Astrocyte (in vitro differentiated cells and primary cell): ENCODE measurements at regions not wholly inside any gene's neighbourhood (a gene's known extent, or its start where the extent isn't known, plus 50 kb on each side); places are given as distances from the start of the nearest gene placed in this dataset.

ENCODE experiments used
- DNase-seq: peaks from one replicate; pipeline ENCODE4 v3.0.0-alpha.2; 2010; ENCODE audit warnings: low read depth
- FAIRE-seq: peaks from 2 replicates; lab custom pipeline; 2011; peaks lifted over from hg19 to GRCh38; lab: Jason Lieb, UNC
- H2AFZ ChIP-seq: 2 replicates; pipeline ENCODE4 v1.6.0; 2012; ENCODE audit warnings: low read depth, low read length, inconsistent platforms
- H3K27ac ChIP-seq: 2 replicates; pipeline ENCODE4 v1.5.1; 2011; ENCODE audit warnings: low read depth, low read length, inconsistent platforms
- H3K27me3 ChIP-seq: 2 replicates; pipeline ENCODE4 v1.6.0; 2011; ENCODE audit warnings: low read length, inconsistent platforms; ENCODE audit not compliant: insufficient read depth
- H3K36me3 ChIP-seq: 2 replicates; pipeline ENCODE4 v1.5.1; 2011; ENCODE audit warnings: low read length, inconsistent platforms; ENCODE audit not compliant: insufficient read depth
- H3K4me1 ChIP-seq: 2 replicates; pipeline ENCODE4 v1.5.1; 2011; ENCODE audit warnings: low read length, inconsistent platforms; ENCODE audit not compliant: insufficient read depth
- H3K4me2 ChIP-seq: 2 replicates; pipeline ENCODE4 v1.6.0; 2012; ENCODE audit warnings: low read length, inconsistent platforms
- H3K4me3 ChIP-seq: 2 replicates; pipeline ENCODE4 v1.5.1; 2011; ENCODE audit warnings: low read depth, mild to moderate bottlenecking, low read length, inconsistent platforms; ENCODE audit not compliant: insufficient read depth
- H3K79me2 ChIP-seq: 2 replicates; pipeline ENCODE4 v1.6.0; 2012; ENCODE audit warnings: mild to moderate bottlenecking, low read length, inconsistent platforms; ENCODE audit not compliant: insufficient read depth
- H3K9ac ChIP-seq: 2 replicates; pipeline ENCODE4 v1.6.0; 2012; ENCODE audit warnings: mild to moderate bottlenecking, low read length, inconsistent platforms
- H3K9me3 ChIP-seq: 2 replicates; pipeline ENCODE4 v1.5.1; 2012; ENCODE audit warnings: low read depth, mild to moderate bottlenecking, low read length, inconsistent platforms; ENCODE audit not compliant: insufficient read depth
- H4K20me1 ChIP-seq: 2 replicates; pipeline ENCODE4 v1.6.0; 2012; ENCODE audit warnings: low read length, inconsistent platforms; ENCODE audit not compliant: insufficient read depth
- H3K27ac Mint-ChIP-seq: one replicate; pipeline ENCODE4 v1.8.0; 2021; ENCODE audit warnings: mild to moderate bottlenecking, mixed read lengths; ENCODE audit not compliant: unreplicated experiment
- H3K27me3 Mint-ChIP-seq: one replicate; pipeline ENCODE4 v1.8.0; 2021; ENCODE audit warnings: low read depth, mixed read lengths; ENCODE audit not compliant: unreplicated experiment
- H3K36me3 Mint-ChIP-seq: one replicate; pipeline ENCODE4 v1.8.0; 2021; ENCODE audit warnings: low read depth, mixed read lengths; ENCODE audit not compliant: unreplicated experiment
- H3K4me1 Mint-ChIP-seq: one replicate; pipeline ENCODE4 v1.8.0; 2021; ENCODE audit warnings: low read depth, mixed read lengths; ENCODE audit not compliant: unreplicated experiment
- H3K4me3 Mint-ChIP-seq: one replicate; pipeline ENCODE4 v1.8.0; 2021; ENCODE audit warnings: mild to moderate bottlenecking, moderate library complexity, mixed read lengths; ENCODE audit not compliant: unreplicated experiment
- H3K9me3 Mint-ChIP-seq: one replicate; pipeline ENCODE4 v1.8.0; 2021; ENCODE audit warnings: mild to moderate bottlenecking, mixed read lengths; ENCODE audit not compliant: unreplicated experiment
- CTCF ChIP-seq: IDR thresholded peaks from 2 replicates; pipeline ENCODE4 v1.5.1; 2011; ENCODE audit warnings: low read depth, mild to moderate bottlenecking, inconsistent platforms, low read length, moderate library complexity; ENCODE audit not compliant: insufficient read depth
- EZH2 ChIP-seq: IDR thresholded peaks from 2 replicates; pipeline ENCODE4 v1.6.1; 2012; ENCODE audit warnings: mild to moderate bottlenecking, low read length, inconsistent platforms; ENCODE audit not compliant: insufficient read depth

DNA sequence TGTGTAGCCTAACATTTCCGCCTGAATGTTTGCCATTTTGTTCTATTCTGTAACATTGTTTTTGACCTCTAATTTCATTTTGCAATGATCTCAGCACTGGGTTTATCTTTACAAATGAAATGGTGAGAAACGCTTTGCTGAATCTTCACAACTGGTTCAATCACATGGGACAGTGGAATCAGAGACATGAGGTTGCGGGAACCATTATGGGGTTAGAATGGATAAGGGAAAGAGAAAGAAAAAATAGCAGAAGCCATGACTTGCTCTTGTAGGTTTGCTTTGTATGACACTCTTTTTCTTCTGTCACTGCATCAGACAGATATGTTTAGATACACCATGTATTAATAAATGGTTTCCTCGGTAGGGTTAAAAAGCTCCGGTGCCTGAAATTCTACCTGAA, 114.3 kb upstream of the PELI1 start:
- Histone ChIP-seq H3K36me3 (no peaks in the 10 kb centered on the region), H4K20me1 (no peaks in the 10 kb centered on the region), H3K79me2 (no peaks in the 10 kb centered on the region), H3K4me3 (no peak overlapping the region), H3K9ac (no peak overlapping the region), H3K27ac (no peak overlapping the region), H3K9me3 (no peaks in the 10 kb centered on the region), H3K27me3 (no peaks in the 10 kb centered on the region), H2AFZ (no peak overlapping the region), H3K4me1 (peaks cover 14% of the 10 kb centered on the region), H3K4me2 (no peak overlapping the region)
- H3K4me3 Mint-ChIP-seq, result no peak overlapping the region
- no peaks in the 10 kb centered on the region for H3K36me3 Mint-ChIP-seq
- FAIRE-seq (no peak), DNase-seq (no peak)
- H3K9me3 Mint-ChIP-seq, result no peaks in the 10 kb centered on the region
- peaks cover 14% of the 10 kb centered on the region for H3K4me1 Mint-ChIP-seq
- H3K27me3 Mint-ChIP-seq, result peaks cover 18% of the 10 kb centered on the region
- TF ChIP-seq EZH2, result no peak
- no peak for TF ChIP-seq CTCF
- no peak overlapping the region for H3K27ac Mint-ChIP-seq

GRCh38 chr2:64259312-64259711, 115.1 kb upstream of the PELI1 start:
- H2AFZ ChIP-seq, result no peak overlapping the region
- DNase-seq, result no peak
- Mint-ChIP-seq H3K36me3 (no peaks in the 10 kb centered on the region), H3K4me1 (peaks cover 19% of the 10 kb centered on the region), H3K27ac (no peak overlapping the region), H3K27me3 (peaks cover 10% of the 10 kb centered on the region), H3K9me3 (no peaks in the 10 kb centered on the region), H3K4me3 (no peak overlapping the region)
- H4K20me1 ChIP-seq, result no peaks in the 10 kb centered on the region
- H3K36me3 ChIP-seq, result no peaks in the 10 kb centered on the region
- H3K9me3 ChIP-seq, result no peaks in the 10 kb centered on the region
- no peaks in the 10 kb centered on the region for H3K27me3 ChIP-seq
- no peak for FAIRE-seq
- H3K4me1 ChIP-seq, result peaks cover 14% of the 10 kb centered on the region
- no peaks in the 10 kb centered on the region for H3K79me2 ChIP-seq
- no peak overlapping the region for H3K9ac ChIP-seq
- no peak for TF ChIP-seq CTCF
- no peak for TF ChIP-seq EZH2
- H3K4me2 ChIP-seq, result no peak overlapping the region
- no peak overlapping the region for H3K27ac ChIP-seq
- H3K4me3 ChIP-seq, result no peak overlapping the region

GRCh38 chr2:64260093-64260803, 116.0 kb upstream of the PELI1 start:
- Histone ChIP-seq H2AFZ (peak overlapping the region; percentile 71), H3K27me3 (no peaks in the 10 kb centered on the region), H3K4me2 (no peak overlapping the region), H3K4me1 (peaks cover 14% of the 10 kb centered on the region), H3K9ac (no peak overlapping the region), H3K79me2 (no peaks in the 10 kb centered on the region), H3K36me3 (no peaks in the 10 kb centered on the region), H3K4me3 (no peak overlapping the region), H3K9me3 (no peaks in the 10 kb centered on the region), H3K27ac (no peak overlapping the region), H4K20me1 (no peaks in the 10 kb centered on the region)
- Mint-ChIP-seq H3K27ac (no peak overlapping the region), H3K36me3 (no peaks in the 10 kb centered on the region), H3K4me1 (peaks cover 19% of the 10 kb centered on the region), H3K4me3 (no peak overlapping the region), H3K9me3 (no peaks in the 10 kb centered on the region), H3K27me3 (peaks cover 6% of the 10 kb centered on the region)
- TF ChIP-seq EZH2, result no peak
- no peak for TF ChIP-seq CTCF
- FAIRE-seq, result no peak
- DNase-seq, result no peak
